HG03139 (cell line): ENCODE measurements at regions not wholly inside any gene's neighbourhood (a gene's known extent, or its start where the extent isn't known, plus 50 kb on each side); places are given as distances from the start of the nearest gene placed in this dataset.

Experiments
- ATAC-seq: cut with Tn5 transposase; IDR thresholded peaks from one replicate; pipeline ENCODE4 v1.9.1; 2021; ENCODE audit not compliant: unreplicated experiment

DNA sequence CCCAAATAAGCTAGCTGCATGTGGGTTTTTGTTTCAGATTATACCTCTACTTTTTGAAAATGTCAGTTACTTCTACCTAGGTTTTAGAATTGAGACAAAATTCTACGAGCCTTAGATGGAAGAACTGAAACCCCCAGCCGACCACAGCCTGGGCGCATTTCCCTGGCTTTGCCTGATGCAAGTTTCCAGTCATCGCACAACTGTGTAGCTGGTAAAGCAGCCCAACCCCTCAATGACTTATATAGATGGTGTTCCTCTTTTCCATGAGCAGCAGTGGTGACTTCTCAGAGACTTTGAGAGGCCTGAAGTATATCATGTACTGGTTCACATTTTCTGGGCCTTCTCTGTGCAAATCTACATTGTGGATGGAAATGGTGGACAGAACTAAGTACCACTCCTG lies 515.4 kb upstream of the RAB6C start:
- ATAC-seq = no peak

DNA sequence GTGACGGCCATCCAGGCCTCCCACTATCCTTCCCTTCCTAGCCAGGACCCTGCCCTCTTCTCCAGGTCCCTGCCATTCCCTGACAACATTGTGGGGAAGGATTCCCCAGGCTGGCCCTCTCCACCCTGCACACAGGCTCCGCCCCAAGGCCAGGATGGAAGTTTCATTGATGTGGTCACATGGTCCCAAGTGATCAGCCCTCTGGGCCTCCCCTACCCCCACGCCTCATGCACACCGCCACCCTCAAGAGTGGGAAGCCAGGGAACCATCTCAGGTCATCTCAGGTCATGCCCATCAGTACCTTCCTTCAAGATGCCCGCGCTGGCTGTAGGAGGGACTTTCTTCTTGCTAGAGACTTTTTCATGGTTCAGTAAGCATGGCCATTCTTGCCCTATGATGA lies 514.8 kb upstream of the RAB6C start:
- ATAC-seq = no peak

DNA sequence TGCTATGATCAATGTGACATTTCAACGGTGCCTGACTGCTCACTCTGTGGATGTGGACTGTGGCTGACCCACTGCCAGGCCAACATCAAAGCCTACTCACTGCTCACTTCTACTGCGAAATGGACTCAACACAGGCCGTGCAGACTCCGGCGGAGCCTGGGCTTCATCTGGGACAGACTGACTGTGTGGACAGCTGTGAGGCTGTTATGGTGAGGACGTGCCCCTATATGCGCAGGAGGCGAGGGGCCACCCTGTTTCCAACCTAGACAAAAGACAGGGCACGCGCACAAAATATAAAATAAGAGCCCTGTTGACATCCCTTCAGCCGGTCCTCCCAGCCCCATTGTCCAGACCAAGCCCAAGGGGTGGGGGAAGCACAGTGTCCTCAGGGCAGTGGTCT lies 514.4 kb upstream of the RAB6C start:
- no peak for ATAC-seq

DNA sequence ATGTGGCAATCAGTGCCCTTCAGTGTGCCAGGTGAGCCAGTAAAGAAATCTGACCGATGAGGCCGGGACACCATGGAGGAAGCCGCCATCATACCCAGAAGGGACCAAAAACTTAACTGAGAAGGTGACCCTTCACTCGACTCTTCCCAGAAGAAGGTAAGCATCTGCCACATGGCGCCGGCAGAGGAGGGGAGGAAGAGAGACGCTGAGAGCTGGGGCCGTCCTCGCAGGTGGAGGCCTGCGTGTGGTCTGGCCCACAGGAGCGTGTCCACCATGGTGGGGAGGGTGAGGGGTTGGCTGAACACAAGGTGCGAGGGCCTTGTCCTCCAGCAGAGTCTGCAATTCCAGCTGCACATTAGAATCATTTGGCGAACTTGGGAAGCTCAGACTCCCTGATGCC lies 513.1 kb upstream of the RAB6C start:
- no peak for ATAC-seq

DNA sequence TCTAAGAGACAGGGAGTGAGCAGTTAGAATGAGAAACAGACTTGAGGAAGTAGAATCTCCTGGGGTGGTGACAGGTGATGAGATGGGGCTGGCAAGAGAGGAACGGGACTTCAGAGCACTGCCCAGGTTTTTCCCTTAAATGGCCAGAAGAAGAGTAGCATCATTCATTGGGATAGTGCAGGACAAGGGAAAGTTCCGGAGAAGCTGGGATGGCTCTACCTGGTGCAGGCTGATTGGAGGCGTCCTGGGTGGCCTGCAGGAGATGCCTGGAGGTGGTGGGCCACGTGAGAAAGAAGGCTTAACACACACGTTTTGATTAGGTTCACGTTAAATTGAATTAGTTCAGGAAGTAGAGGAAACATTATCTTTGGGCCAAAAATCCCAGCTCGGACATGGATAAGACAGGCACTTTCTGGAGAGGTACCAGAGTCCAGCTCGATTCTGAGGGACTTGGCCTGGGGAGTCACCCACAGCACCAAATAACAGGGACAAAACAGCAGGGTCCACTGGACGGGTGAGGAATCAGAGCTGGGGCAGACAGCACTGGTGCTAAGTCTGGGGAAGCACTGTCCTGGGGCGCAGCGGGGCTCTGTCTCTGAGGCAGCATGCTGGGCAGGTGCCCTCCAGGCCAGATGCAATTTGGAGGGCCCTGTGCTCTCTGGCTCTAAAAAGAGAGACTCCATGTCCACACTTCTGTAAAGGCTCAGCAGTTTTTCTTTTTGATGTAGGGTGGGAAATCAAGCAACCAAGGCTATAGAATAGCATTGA lies 512.3 kb upstream of the RAB6C start:
- no peak for ATAC-seq

DNA sequence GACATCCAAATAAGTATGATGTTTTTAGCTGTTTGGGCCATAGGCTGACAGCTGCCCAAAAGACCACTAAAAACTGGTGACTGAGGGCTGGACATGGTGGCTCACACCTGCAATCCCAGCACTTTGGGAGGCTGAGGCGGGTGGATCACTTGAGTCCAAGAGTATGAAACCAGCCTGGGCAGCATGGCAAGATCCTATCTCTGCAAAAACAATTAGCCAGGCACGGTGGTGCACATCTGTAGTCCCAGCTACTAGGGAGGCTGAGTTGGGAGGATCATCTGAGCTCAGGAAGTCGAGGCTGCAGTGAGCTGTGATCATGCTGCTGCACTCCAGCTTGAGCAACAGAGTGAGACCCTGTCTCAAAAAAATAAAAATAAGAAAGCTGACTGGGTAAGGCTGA lies 511.5 kb upstream of the RAB6C start:
- ATAC-seq = no peak

DNA sequence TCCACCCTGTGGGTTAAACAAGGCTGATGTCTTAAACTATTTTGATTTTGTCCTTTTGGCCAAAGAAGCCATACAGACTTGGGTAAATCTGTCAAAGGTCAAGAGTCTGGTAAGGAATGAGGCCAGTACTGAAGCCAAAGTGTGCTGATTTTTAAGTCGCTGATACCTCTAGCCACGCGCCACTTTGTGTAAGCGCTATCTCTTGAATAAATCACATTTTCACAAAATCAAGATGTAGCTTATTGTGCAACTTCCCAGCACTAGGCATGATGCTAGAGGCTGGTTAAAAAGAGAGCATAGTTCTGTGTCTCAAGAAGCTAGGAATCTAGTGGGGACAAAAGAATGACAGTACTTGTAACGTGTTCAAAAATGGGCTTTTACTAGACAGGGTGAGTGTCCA lies 510.6 kb upstream of the RAB6C start:
- ATAC-seq = no peak

DNA sequence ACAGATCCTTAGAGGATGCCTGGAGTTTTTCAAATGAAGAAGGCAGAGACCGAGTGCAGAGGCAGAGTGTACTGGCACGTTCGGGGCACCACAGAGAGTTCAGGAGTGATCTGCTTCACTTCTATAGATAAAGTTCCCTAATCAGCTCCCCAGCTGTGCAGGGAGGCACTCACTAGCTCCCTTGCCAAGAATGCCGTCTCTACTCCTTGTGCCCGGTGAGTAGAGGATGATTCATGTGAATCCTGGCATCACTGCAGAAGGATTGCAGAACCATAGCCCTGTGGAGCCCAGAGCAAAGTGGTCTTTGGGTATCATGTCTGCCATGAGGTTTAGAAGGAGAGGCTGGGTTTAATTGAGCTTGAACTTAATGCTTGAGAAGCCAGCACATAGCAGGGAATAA lies 510.1 kb upstream of the RAB6C start:
- no peak for ATAC-seq

DNA sequence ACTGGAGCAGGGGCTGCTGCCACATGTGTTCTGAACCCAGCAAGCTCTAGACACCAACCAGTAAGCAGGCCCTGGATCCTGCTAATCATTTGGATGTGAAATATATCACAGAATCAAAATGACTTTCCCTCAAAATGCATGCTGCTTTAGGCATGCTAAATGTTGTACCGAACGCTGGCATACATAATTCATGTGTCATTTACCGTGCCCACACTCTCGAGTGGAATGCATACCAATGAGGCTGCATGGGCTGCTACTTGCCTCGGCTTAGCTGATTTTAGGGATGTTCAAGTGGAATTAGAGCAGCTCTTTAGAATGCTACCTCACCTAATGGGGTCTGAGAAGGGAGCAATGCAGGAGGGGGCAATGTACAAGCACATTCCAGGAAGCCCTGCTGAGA lies 509.6 kb upstream of the RAB6C start:
- ATAC-seq = no peak

DNA sequence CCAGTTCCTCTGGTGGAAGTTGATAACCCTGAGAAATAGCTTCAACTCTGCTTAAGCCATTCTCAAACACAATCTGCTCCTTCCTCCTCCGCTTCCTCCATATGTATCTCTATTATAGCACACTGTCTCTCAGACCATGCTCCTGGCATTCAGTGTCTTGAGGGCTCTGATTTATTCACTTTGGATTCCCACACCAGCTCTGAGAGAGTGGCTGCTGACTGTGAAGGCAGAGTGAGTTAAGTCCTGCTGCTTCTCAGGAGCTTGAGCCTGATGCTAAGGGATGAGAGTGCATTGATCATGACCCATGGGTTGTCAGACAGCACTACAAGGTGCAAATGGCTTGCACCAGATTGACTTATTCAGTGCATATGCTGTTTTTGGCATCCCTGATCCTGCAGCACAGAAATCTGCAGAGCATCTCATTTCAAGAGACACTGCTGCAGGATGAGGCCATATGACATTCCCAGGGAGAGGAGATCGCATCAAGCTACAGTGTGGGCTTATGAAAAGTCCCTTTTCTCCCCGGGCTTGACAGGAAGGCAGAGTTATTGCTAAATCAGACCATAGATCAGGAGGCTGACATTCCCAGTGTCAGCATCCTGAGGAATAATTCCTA lies 500.5 kb upstream of the RAB6C start:
- ATAC-seq = no peak

DNA sequence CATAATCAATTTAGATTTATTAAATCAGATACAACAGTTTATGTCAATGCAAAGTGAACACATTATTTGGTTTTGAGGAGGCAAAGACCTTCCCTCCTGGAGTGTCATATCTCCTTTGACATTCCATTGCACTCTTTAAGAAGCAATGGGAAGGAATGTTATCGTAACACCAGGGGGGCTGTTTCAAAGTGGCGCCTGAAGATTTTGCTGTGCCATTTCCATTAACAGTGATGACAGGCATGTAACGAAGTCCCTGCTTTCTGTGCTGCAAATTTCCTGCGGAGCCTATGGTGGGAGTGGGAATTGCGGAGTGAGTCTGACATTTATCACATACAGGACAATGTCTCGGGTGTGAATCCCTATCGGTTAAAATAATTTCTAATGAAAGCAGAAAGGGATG lies 499.6 kb upstream of the RAB6C start:
- no peak for ATAC-seq

DNA sequence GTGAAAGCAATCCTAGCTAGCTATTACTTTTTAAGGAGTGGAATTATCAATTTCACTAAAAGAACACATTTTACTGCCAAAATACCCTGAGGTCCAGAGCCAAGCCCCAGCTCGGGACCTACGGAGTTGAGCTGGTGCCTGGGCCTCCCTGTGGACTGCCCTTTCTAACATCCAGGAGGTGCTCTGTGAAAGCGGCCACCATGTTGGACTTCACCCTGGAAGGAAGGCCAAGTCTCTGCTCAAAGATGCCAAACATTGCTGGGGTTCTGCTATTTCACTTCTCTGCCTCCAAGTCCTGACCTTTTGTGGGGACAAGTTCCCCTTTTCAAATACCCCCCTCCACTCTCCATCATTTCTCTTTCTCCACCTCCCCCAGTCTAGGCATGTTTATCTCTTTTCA lies 498.7 kb upstream of the RAB6C start:
- ATAC-seq = no peak

DNA sequence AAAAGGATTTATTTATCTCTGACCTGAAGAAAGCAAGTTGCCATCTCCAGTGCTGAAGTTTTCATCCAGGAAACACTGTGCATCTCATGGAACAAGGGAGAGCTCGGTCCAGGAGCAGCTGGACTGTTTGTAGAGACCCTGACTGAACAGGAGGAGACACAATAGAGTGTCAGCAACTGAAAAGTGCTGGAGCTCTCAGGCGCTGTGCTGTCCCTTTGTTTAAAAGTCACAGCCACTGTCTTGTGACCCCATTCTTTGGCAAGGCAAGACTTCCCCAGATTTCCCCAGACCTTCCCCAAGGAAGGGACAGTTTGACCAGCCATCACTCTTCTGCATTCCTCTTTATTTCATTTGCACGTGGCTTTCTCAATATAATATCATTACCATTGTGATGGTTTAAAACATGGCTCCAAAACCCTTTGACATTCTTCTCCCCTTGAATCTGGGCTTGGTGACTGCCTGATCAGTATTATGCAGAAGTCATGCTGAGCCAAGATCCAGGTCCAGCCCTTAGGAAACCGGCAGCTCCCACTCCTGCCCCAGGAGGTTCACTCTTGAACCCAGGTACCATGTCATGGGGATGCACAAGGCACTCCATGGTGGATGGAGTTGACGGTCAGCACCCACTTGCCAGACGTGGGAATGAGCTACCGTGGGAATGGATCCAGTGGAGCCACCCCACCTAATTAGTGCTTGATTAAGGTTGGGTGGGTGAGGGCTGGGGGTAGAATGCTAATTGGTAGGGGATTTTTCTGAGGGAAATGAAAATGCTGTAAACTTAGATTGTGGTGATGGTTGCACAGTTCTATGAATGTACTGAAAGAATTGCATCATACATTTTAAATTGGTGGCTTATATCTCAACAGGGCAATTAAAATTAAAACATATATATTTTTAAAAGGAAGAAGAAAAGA lies 497.9 kb upstream of the RAB6C start:
- no peak for ATAC-seq

DNA sequence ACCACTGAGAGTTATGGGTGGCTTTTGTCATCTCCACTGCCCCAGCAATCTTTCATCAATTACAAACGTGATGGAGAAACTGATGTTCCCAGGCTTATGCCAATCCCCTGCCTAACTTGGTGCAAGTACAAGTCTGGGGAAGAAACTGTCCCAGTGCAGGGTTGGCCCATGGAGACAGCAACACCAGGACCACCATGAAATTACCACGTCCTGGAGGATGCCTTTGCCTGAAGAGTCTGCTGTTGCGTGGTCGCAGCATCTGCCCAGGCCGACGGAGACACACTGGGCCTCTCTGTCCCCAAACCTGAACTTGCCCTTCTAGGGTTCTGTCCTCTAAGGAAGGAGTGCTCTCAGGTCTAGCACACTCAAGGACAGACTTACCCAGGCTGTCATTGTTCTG lies 496.8 kb upstream of the RAB6C start:
- ATAC-seq = no peak

DNA sequence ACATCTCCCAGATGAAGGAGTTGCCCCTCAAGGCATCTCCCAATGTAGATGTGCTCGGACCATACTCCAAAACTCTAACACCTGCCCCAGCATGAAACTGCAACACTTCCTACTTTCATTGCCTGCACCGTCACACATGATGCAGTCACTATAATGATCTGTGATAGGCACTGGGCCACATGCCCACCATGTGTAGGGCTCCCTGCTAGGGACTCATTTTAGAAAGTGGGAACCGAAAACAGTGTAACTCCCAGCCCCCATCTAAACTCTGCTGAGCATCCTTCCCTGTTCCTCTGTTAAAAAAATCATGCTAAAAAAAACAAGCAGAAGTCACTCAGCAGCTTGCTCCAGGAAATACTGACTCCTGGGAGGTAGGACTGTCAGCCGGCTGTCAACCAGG lies 496.1 kb upstream of the RAB6C start:
- ATAC-seq = peak; percentile 58

DNA sequence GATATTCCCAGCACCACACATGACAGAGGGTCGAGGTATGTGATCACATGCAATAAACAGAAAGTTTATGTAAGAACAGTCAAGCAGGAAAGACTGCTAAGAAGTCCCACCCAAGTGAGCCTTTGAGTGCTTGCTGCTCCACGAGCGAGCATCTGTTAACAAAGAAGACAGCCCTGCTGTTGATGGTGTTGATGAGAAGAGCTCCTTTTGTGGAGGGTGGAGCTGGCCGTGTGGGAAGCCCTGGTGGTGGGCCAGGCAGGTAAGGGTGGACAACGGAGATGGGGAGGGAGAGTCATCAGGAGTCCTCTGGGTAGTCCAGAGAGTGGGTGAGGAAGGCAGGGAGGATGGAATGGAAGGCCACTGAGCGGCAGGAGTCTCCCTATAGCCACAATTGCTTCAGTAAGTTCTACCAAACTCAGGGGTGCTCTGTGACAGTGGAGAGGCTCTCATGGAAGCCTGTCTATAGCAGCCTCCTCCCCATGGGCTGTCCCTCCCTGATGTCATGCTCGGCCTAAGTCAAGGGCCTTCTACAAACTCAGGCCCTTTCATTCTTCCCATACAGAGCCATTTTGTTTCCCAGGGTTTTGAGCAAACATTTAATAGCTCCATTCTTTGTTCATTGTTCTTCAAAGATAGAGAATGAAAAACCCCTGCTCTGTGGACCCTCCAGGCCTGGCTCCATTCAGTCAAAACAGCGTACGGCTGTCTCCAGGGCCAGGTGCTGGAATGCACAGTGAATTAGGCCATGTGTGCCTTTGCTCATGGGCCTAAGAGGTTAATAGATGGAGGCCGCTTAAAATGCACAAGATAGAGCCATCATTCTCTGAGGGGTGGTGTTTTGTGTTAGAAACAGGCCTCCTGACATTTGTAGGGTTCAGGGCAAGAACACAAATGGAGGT lies 494.2 kb upstream of the RAB6C start:
- ATAC-seq = no peak

DNA sequence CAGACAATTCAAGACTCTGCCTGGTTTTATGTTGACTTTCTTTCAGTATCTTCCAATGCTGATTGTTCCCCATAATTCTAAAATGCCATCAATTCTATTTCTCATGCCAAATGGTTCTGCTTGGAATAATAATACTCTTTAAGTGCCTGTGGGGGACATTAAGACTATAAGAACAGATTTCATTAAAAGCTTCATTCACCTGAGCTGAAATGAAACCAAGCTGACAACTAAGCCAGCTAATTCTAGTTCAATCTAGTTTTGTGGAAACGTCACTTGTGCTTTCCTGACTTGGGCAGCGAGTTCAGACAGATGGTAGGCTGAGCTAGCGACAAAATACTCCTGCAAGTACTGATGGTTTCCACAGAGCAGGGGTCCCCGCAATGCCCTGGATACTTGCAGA lies 491.1 kb upstream of the RAB6C start:
- no peak for ATAC-seq

DNA sequence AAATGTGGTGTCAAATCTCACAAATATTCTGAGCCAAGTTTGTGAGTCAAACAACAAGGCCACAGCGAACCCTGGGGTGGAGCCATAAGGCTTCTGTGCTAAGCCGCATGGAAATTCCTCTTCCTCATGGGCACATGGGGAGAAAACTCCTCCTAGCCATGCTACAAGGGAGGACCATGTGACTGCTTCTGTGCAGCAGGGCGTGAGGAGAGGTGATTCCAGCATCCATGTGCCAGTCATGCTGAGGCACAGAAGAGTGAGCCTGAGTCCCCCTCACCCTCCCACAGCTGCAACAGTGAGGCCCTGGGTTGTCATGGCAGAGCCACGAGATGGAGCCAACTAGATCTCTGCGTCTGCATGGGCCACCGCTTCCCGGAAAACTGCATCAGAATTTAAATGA lies 488.8 kb upstream of the RAB6C start:
- no peak for ATAC-seq

DNA sequence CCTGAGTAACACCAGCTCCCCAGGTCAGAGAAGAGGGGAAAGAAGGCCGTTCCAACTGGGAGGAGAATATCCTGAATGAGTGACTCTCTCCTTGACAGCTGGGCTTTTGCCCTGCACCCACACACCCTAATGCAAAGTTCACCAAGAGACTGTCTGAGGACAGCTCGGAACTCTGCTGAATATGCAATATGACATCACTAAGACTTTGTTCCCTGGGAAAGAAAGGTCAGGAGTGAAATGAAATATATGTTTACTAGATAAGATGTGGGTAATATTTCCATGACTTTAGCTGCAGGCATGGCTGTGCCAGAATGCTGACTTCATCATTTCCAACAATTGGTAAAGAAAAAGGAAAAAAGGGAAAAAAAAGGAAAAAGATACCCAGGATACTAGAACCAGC lies 488.2 kb upstream of the RAB6C start:
- no peak for ATAC-seq

DNA sequence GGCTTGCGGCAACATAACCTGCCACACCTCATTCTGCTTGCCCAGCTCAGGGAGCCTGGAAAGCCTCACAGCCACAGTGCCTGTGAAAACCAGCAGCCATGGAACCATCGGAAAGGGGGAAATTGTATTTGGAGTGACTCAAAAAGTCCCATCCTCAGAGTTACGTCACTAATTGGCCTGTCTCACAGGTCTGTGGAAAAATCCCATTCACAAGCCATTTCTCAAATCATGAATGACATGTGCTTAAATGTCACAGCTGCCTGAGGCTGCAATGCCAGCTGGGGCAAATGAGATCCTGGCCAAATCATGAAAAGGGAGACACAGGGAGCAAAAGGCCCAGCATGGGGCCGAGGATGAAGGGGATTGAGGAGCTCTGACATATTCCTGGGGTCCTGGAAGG lies 486.9 kb upstream of the RAB6C start:
- ATAC-seq = no peak

DNA sequence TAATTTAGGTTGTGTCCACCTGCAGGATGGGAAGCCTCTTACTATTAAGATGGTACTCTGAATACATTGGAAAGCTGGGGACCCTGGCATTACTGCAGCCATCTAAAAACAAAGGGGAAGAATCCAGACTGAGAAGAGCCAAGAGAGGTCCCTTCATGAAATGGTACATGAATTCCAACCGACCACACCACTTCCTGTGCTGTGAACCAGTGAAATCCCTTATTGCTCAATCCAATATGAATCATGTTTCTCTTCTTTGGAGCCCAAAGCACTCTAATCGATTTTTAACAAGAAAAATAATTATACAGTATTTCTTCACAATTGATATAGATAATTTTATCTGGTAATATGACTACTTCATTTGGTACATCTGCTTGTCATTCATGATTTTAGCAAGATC lies 479.7 kb upstream of the RAB6C start:
- ATAC-seq = no peak
